ENCODE measurements at regions not wholly inside any gene's neighbourhood (a gene's known extent, or its start where the extent isn't known, plus 50 kb on each side); places are given as distances from the start of the nearest gene placed in this dataset.
"Not testable (repeated sequence)": the region's sequence is repeated elsewhere in the genome, so short reads cannot be mapped to it uniquely, and the experiment has no call there.

- Histone ChIP-seq H3K79me2 (ENCODE audit: insufficient read depth, low read length) (no peaks in the 10 kb centered on the region), H3K27me3 (ENCODE audit: insufficient read depth, low read length) (no peaks in the 10 kb centered on the region), H4K20me1 (ENCODE audit: insufficient read depth, low read length) (no peaks in the 10 kb centered on the region), H3K4me1 (ENCODE audit: insufficient read depth, low read length) (no peaks in the 10 kb centered on the region), H3K9me3 (ENCODE audit: low read depth, low read length) (no peaks in the 10 kb centered on the region), H2AFZ (ENCODE audit: low read length) (no peak overlapping the region), H3K36me3 (ENCODE audit: insufficient read depth, low read length) (no peaks in the 10 kb centered on the region), H3K27ac (ENCODE audit: low read depth, low read length) (no peak overlapping the region), H3K4me3 (ENCODE audit: insufficient read depth, low read length) (no peak overlapping the region), H3K4me2 (ENCODE audit: insufficient read depth, low read length) (no peak overlapping the region)
- TF ChIP-seq CTCF (IDR thresholded peaks at IDR 0.05; ENCODE audit: extremely low read depth, low read depth, low read length), result no peak
- no peak for DNase-seq (ENCODE audit: insufficient read length, low spot score, missing footprints)
These were observed 198.9 kb upstream of the SLC16A7 start for GRCh38 chr12:59396919-59397318.

GRCh38 chr12:59396519-59396918 is 199.3 kb upstream of the SLC16A7 start:
- no peaks in the 10 kb centered on the region for H3K36me3 ChIP-seq (ENCODE audit: insufficient read depth, low read length)
- H4K20me1 ChIP-seq (ENCODE audit: insufficient read depth, low read length), result no peaks in the 10 kb centered on the region
- no peak overlapping the region for H3K4me2 ChIP-seq (ENCODE audit: insufficient read depth, low read length)
- no peak overlapping the region for H3K27ac ChIP-seq (ENCODE audit: low read depth, low read length)
- H3K9me3 ChIP-seq (ENCODE audit: low read depth, low read length), result no peaks in the 10 kb centered on the region
- no peak overlapping the region for H2AFZ ChIP-seq (ENCODE audit: low read length)
- TF ChIP-seq CTCF (IDR thresholded peaks at IDR 0.05; ENCODE audit: extremely low read depth, low read depth, low read length), result no peak
- no peaks in the 10 kb centered on the region for H3K27me3 ChIP-seq (ENCODE audit: insufficient read depth, low read length)
- no peak overlapping the region for H3K4me3 ChIP-seq (ENCODE audit: insufficient read depth, low read length)
- H3K79me2 ChIP-seq (ENCODE audit: insufficient read depth, low read length), result no peaks in the 10 kb centered on the region
- no peaks in the 10 kb centered on the region for H3K4me1 ChIP-seq (ENCODE audit: insufficient read depth, low read length)
- no peak for DNase-seq (ENCODE audit: insufficient read length, low spot score, missing footprints)

GRCh38 chr12:59395310-59395709 is 200.5 kb upstream of the SLC16A7 start:
- not testable (repeated sequence) for H3K4me2 ChIP-seq (ENCODE audit: insufficient read depth, low read length); H2AFZ ChIP-seq (ENCODE audit: low read length); H3K27me3 ChIP-seq (ENCODE audit: insufficient read depth, low read length); H3K36me3 ChIP-seq (ENCODE audit: insufficient read depth, low read length); H3K4me1 ChIP-seq (ENCODE audit: insufficient read depth, low read length); H4K20me1 ChIP-seq (ENCODE audit: insufficient read depth, low read length); H3K79me2 ChIP-seq (ENCODE audit: insufficient read depth, low read length); DNase-seq (ENCODE audit: insufficient read length, low spot score, missing footprints); H3K9me3 ChIP-seq (ENCODE audit: low read depth, low read length); H3K27ac ChIP-seq (ENCODE audit: low read depth, low read length); H3K4me3 ChIP-seq (ENCODE audit: insufficient read depth, low read length)

- Histone ChIP-seq H3K36me3 (ENCODE audit: insufficient read depth, low read length) (no peaks in the 10 kb centered on the region), H3K27me3 (ENCODE audit: insufficient read depth, low read length) (no peaks in the 10 kb centered on the region), H3K9me3 (ENCODE audit: low read depth, low read length) (no peaks in the 10 kb centered on the region), H2AFZ (ENCODE audit: low read length) (no peak overlapping the region), H3K4me1 (ENCODE audit: insufficient read depth, low read length) (no peaks in the 10 kb centered on the region), H3K4me2 (ENCODE audit: insufficient read depth, low read length) (no peak overlapping the region), H4K20me1 (ENCODE audit: insufficient read depth, low read length) (no peaks in the 10 kb centered on the region), H3K79me2 (ENCODE audit: insufficient read depth, low read length) (no peaks in the 10 kb centered on the region), H3K27ac (ENCODE audit: low read depth, low read length) (no peak overlapping the region), H3K4me3 (ENCODE audit: insufficient read depth, low read length) (no peak overlapping the region)
- no peak for TF ChIP-seq CTCF (IDR thresholded peaks at IDR 0.05; ENCODE audit: extremely low read depth, low read depth, low read length)
- no peak for DNase-seq (ENCODE audit: insufficient read length, low spot score, missing footprints)
These were observed 202.3 kb upstream of the SLC16A7 start for GRCh38 chr12:59393506-59393905.

Data from osteoblast (primary cell).